ENCODE measurements at regions not wholly inside any gene's neighbourhood (a gene's known extent, or its start where the extent isn't known, plus 50 kb on each side); places are given as distances from the start of the nearest gene placed in this dataset.

GRCh38 chr20:50412069-50412468 is 98.1 kb upstream of the PTPN1 start:
- DNase-seq, result no peak

- DNase-seq, result no peak
Measured at GRCh38 chr20:50412499-50412898, 97.7 kb upstream of the PTPN1 start.

GRCh38 chr20:50413088-50413500 is 97.1 kb upstream of the PTPN1 start:
- no peak for DNase-seq

GRCh38 chr20:50415021-50415515 is 95.1 kb upstream of the PTPN1 start:
- no peak for DNase-seq

GRCh38 chr20:50415516-50416268 is 94.5 kb upstream of the PTPN1 start:
- DNase-seq, result no peak

GRCh38 chr20:50416269-50417022 is 93.7 kb upstream of the PTPN1 start:
- no peak for DNase-seq

GRCh38 chr20:50417023-50417329 is 93.2 kb upstream of the PTPN1 start:
- no peak for DNase-seq

- DNase-seq, result no peak
Measured at GRCh38 chr20:50417484-50418235, 92.5 kb upstream of the PTPN1 start.

GRCh38 chr20:50418890-50419642 is 91.1 kb upstream of the PTPN1 start:
- no peak for DNase-seq

- no peak for DNase-seq
Measured at GRCh38 chr20:50420380-50420779, 89.8 kb upstream of the PTPN1 start.

- no peak for DNase-seq
Measured at GRCh38 chr20:50421356-50422340, 88.5 kb upstream of the PTPN1 start.

GRCh38 chr20:50423758-50424157 is 86.4 kb upstream of the PTPN1 start:
- no peak for DNase-seq

GRCh38 chr20:50425076-50425475 is 85.1 kb upstream of the PTPN1 start:
- no peak for DNase-seq

- DNase-seq, result no peak
Measured at GRCh38 chr20:50426866-50427718, 83.1 kb upstream of the PTPN1 start.

GRCh38 chr20:50427719-50428083 is 82.5 kb upstream of the PTPN1 start:
- DNase-seq, result no peak

- no peak for DNase-seq
Measured at GRCh38 chr20:50428097-50428828, 81.9 kb upstream of the PTPN1 start.

GRCh38 chr20:50429412-50429811 is 80.8 kb upstream of the PTPN1 start:
- no peak for DNase-seq

- DNase-seq, result no peak
Measured at GRCh38 chr20:50431066-50431450, 79.1 kb upstream of the PTPN1 start.

- DNase-seq, result no peak
Measured at GRCh38 chr20:50433001-50433761, 77.0 kb upstream of the PTPN1 start.
